ENCODE measurements at regions not wholly inside any gene's neighbourhood (a gene's known extent, or its start where the extent isn't known, plus 50 kb on each side); places are given as distances from the start of the nearest gene placed in this dataset.

DNA sequence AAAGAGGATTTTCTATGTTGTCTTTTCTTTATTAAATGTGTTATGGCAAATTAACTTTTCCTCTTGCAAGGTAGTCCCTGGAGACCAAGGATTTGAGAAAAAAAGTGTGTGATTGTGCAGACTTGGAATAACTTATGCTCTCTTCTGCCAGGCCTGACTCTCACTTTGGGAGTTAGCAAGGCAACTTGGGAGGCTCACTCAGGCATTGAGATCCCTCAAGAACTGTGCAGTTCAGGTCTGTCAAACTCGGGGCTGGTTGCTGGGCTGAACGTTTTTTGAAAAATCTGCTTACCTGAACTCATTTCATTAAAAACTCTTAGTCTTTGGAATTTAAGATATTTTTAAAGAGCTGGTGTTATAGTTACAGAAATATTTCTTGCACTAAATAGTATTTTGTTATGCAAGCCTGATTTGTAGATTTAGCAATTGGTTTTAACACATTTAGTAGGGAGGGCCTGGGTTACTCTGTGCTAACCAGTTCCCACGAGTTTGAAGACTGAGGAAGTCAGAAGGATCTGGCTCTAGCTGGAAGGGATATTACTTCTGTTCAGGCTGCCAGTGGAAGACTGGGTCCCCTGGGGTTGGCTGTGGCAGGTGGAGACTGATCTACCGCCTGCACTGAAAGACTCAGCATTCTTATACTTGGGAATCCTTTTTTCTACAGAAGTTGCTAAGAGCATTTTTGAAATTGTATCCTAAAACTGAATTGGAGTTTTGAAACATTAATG lies 150.4 kb upstream of the PCSK5 start:
- peaks cover 2% of the 10 kb centered on the region for H3K9me3 ChIP-seq (ENCODE audit: control insufficient read depth, insufficient read depth, low read length)
- H2BK120ac ChIP-seq (ENCODE audit: low read depth, low read length) = no peak overlapping the region
- no peak overlapping the region for H4K5ac ChIP-seq (ENCODE audit: low read depth, low read length)
- intact Hi-C loops (cut with micrococcal nuclease) = loop anchor here (10.0 kb wide), 1 partner anchor 1365 kb away; no protein-coding TSS in a partner anchor
- H2BK5ac ChIP-seq (ENCODE audit: low read depth, low read length, poor library complexity, severe bottlenecking) = no peak overlapping the region
- in situ Hi-C loops (cut with MboI; ENCODE audit: low sequenced_read_pairs) = no loop called here
- H3K14ac ChIP-seq (replicated peaks; ENCODE audit: low read depth, low read length) = no peak overlapping the region
- DNase-seq (no peak), ATAC-seq (ENCODE audit: low read depth) (no peak)
- no peak overlapping the region for H3K27ac ChIP-seq (ENCODE audit: insufficient read depth, low read length)
- H4K20me1 ChIP-seq (ENCODE audit: insufficient read depth, low read length) = no peaks in the 10 kb centered on the region
- dilution Hi-C loops (cut with HindIII; ENCODE audit: low sequenced_read_pairs, unreplicated experiment) = no loop called here
- H3K36me3 ChIP-seq (ENCODE audit: control insufficient read depth, insufficient read depth, low read length) = no peaks in the 10 kb centered on the region
- H3K9me1 ChIP-seq (ENCODE audit: insufficient read depth, low read length) = no peaks in the 10 kb centered on the region
- no peak overlapping the region for H2AK9ac ChIP-seq (replicated peaks; ENCODE audit: low read depth, low read length, poor library complexity)
- ChIA-PET CTCF (no interaction called here), POLR2A (ENCODE audit: unreplicated experiment) (no interaction called here)
- H2AK5ac ChIP-seq (ENCODE audit: low read depth, low read length) = no peak overlapping the region
- H2AFZ ChIP-seq (replicated peaks; ENCODE audit: low read length, poor library complexity) = no peak overlapping the region
- no peaks in the 10 kb centered on the region for H3K4me1 ChIP-seq (ENCODE audit: control insufficient read depth, insufficient read depth, low read length)
- no TSS peak for BruUV-seq (replicated peaks)
- H3K18ac ChIP-seq (ENCODE audit: low read depth, low read length) = no peak overlapping the region
- TF ChIP-seq, protein P1, sequence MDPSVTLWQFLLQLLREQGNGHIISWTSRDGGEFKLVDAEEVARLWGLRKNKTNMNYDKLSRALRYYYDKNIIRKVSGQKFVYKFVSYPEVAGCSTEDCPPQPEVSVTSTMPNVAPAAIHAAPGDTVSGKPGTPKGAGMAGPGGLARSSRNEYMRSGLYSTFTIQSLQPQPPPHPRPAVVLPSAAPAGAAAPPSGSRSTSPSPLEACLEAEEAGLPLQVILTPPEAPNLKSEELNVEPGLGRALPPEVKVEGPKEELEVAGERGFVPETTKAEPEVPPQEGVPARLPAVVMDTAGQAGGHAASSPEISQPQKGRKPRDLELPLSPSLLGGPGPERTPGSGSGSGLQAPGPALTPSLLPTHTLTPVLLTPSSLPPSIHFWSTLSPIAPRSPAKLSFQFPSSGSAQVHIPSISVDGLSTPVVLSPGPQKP (IDR thresholded peaks at IDR 0.05; ENCODE audit: borderline replicate concordance, low read depth, low read length) = no peak
- TF ChIP-seq CEBPB (IDR thresholded peaks at IDR 0.05; ENCODE audit: low read depth, low read length) (no peak), RFX5 (IDR thresholded peaks at IDR 0.05; ENCODE audit: low read depth, low read length) (no peak), RAD21 (IDR thresholded peaks at IDR 0.05; ENCODE audit: low read length) (no peak), POLR2A (IDR thresholded peaks at IDR 0.05; ENCODE audit: low read depth, low read length) (no peak), SMC3 (IDR thresholded peaks at IDR 0.05; ENCODE audit: low read depth, low read length) (no peak), MXI1 (IDR thresholded peaks at IDR 0.05; ENCODE audit: borderline replicate concordance, low read depth, low read length) (no peak), CHD1 (IDR thresholded peaks at IDR 0.05; ENCODE audit: low read depth, low read length) (no peak), BHLHE40 (IDR thresholded peaks at IDR 0.05; ENCODE audit: low read depth, low read length) (no peak), MAZ (IDR thresholded peaks at IDR 0.05; ENCODE audit: borderline replicate concordance, low read depth, low read length) (no peak), FOS (IDR thresholded peaks at IDR 0.05; ENCODE audit: low read depth, low read length) (no peak), MAFK (IDR thresholded peaks at IDR 0.05; ENCODE audit: low read depth, low read length) (no peak)
- TF ChIP-seq, protein P2, sequence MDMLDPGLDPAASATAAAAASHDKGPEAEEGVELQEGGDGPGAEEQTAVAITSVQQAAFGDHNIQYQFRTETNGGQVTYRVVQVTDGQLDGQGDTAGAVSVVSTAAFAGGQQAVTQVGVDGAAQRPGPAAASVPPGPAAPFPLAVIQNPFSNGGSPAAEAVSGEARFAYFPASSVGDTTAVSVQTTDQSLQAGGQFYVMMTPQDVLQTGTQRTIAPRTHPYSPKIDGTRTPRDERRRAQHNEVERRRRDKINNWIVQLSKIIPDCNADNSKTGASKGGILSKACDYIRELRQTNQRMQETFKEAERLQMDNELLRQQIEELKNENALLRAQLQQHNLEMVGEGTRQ (IDR thresholded peaks at IDR 0.05; ENCODE audit: low read depth, low read length) = no peak
- no peak overlapping the region for H3K9ac ChIP-seq (ENCODE audit: low read depth, low read length)
- no peak overlapping the region for H3K56ac ChIP-seq (ENCODE audit: extremely low read depth, insufficient read depth, low read length)
- no CpG with 5 or more reads among the region's 4 CpGs for WGBS, 2 experiments (ENCODE audit: extremely low coverage in 2 of 2, insufficient read length in 1 of 2)
- no peak overlapping the region for H3K23ac ChIP-seq (ENCODE audit: low read depth, low read length)
- H2BK15ac ChIP-seq (ENCODE audit: low read depth, low read length) = no peak overlapping the region
- no peak overlapping the region for H4K8ac ChIP-seq (ENCODE audit: low read depth in 2 of 2, low read length in 2 of 2)
- H3K4ac ChIP-seq (ENCODE audit: low read depth, low read length) = no peak overlapping the region
- H3K4me3 ChIP-seq (ENCODE audit: insufficient read depth, low read depth, low read length) = no peak overlapping the region
- H2BK20ac ChIP-seq (ENCODE audit: low read depth, low read length) = no peak overlapping the region
- H3K4me2 ChIP-seq (ENCODE audit: low read depth, low read length) = no peak overlapping the region
- H4K91ac ChIP-seq (ENCODE audit: insufficient read depth, low read depth, low read length) = no peak overlapping the region
- no peaks in the 10 kb centered on the region for H3K79me1 ChIP-seq (ENCODE audit: low read depth in 1 of 2, low read length in 2 of 2)
- no peaks in the 10 kb centered on the region for H3K27me3 ChIP-seq (ENCODE audit: control insufficient read depth, insufficient read depth, low read length)
